Mammary epithelial cell (primary cell): ENCODE measurements at regions not wholly inside any gene's neighbourhood (a gene's known extent, or its start where the extent isn't known, plus 50 kb on each side); places are given as distances from the start of the nearest gene placed in this dataset.

Experiments
- EZH2 ChIP-seq: IDR thresholded peaks from 2 replicates; pipeline ENCODE4 v1.6.1; 2012; ENCODE audit warnings: low read length, inconsistent platforms, borderline replicate concordance
- TF ChIP-seq, protein P1 (sequence below), 2 donors: IDR thresholded peaks in 1 of 2; conservative IDR thresholded peaks in 1 of 2; 2 replicates each; pipeline ENCODE4 v1.5.1; 2011 to 2012; ENCODE audit warnings: inconsistent platforms in 2 of 2, low read length in 2 of 2, mild to moderate bottlenecking in 2 of 2, control low read depth in 1 of 2, low read depth in 1 of 2; ENCODE audit not compliant: insufficient read depth in 1 of 2; ENCODE audit errors: extremely low read depth in 1 of 2

DNA sequence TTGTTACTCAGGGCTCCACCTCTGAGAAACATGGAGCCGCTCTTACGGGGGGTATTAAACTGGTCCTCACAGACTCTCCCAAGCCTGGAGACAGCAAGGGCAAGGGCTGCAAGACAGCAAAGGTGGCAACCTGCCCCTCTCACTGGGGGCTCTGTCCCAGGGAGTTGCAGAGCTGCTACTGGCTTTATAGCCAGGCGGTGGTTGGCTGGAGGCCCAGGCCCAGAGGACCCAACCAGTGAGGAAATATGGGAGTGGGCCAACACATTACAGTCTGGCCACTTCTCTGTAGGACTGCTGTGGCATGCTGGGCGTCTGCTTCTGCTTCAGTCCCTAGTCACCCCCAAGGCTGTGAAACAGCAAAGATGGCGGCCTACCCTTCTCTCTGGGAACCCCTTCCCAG lies 597.2 kb downstream of the LRRC70 start:
- TF ChIP-seq EZH2 = no peak
- TF ChIP-seq, protein P1, sequence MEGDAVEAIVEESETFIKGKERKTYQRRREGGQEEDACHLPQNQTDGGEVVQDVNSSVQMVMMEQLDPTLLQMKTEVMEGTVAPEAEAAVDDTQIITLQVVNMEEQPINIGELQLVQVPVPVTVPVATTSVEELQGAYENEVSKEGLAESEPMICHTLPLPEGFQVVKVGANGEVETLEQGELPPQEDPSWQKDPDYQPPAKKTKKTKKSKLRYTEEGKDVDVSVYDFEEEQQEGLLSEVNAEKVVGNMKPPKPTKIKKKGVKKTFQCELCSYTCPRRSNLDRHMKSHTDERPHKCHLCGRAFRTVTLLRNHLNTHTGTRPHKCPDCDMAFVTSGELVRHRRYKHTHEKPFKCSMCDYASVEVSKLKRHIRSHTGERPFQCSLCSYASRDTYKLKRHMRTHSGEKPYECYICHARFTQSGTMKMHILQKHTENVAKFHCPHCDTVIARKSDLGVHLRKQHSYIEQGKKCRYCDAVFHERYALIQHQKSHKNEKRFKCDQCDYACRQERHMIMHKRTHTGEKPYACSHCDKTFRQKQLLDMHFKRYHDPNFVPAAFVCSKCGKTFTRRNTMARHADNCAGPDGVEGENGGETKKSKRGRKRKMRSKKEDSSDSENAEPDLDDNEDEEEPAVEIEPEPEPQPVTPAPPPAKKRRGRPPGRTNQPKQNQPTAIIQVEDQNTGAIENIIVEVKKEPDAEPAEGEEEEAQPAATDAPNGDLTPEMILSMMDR (conservative IDR thresholded peaks at IDR 0.05 in 1 of 2, IDR thresholded peaks at IDR 0.05 in 1 of 2; ENCODE audit: extremely low read depth in 1 of 2, insufficient read depth in 1 of 2, low read depth in 1 of 2, low read length in 2 of 2) = no peak
